HG02610 (cell line): ENCODE measurements at regions not wholly inside any gene's neighbourhood (a gene's known extent, or its start where the extent isn't known, plus 50 kb on each side); places are given as distances from the start of the nearest gene placed in this dataset.
"Not testable (repeated sequence)": the region's sequence is repeated elsewhere in the genome, so short reads cannot be mapped to it uniquely, and the experiment has no call there.

Experiments
- ATAC-seq: cut with Tn5 transposase; IDR thresholded peaks from one replicate; pipeline ENCODE4 v1.9.1; 2021; ENCODE audit warnings: mild to moderate bottlenecking, moderate library complexity; ENCODE audit not compliant: unreplicated experiment

DNA sequence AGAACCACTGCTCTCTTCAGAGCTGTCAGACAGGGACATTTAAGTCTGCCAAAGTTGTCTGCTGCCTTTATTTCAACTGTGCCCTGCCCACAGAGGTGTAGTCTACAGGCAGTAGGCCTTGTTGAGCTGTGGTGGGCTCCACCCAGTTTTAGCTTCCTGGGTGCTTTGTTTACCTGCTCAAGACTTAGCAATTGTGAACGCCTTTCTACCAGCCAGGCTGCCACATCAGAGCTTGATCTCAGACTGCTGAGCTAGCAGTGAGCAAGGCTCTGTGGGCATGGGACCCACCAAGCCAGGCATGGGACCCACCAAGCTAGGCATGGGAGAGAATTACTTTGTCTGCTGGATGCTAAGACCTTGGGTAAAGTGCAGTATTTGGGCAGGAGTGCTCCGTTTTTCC, 351.8 kb downstream of the CDY1 start:
- ATAC-seq: not testable (repeated sequence)

DNA sequence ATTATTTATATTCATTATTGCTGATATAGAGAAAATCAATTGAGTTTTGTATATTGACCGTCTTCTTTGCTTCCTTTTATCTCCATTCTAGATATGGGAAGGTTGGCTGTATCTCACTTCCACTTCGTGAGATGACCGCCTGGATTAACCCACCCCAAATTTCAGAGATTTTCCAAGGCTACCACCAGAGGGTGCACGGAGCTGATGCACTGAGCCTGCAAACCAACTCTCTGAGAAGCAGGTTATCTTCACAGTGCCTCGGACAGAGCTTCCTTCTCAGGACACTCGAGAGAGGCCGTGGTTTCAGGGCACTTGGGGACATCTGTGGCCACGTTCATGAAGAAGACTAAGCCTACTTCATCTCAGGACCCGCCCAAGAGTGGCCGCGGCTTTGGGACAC, 365.8 kb downstream of the CDY1 start:
- not testable (repeated sequence) for ATAC-seq

DNA sequence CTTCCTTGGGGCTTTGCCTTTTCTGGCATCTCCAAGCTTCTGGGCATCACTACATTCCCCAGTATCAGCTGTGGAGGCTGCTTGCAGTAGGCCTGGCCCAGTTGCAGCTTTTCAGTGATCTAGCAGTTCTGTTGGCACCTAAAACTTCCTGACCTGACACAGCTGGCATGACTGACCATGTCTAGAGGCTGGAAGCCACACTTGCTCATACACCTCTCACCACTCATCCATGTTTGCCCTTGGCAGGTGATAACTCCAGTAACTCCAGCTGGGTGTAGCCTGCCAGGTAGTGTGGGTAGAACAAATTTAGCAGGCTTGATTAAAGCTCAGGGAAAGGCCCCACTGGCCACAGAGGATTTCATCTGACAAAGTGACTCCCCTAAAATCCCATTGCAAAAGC, 377.9 kb downstream of the CDY1 start:
- not testable (repeated sequence) for ATAC-seq

DNA sequence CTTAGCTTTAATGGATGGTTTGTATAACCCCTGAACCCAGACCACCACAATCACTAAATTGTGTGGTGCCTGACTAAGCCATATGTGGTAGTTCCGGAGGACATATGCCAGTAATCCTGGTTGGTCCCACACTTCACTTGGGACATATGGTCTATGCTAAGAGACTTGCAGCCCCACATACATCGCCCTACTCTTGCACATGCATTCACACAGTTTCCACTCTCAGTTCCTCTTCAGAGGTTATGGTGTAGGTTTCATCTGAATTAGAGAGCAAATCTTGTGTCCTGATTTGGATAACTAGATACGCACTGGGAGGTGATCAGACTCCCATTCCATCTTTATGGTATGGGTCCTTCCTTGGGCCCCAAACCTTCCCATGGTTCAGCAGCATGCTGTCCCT, 425.4 kb downstream of the CDY1 start:
- ATAC-seq: not testable (repeated sequence)

DNA sequence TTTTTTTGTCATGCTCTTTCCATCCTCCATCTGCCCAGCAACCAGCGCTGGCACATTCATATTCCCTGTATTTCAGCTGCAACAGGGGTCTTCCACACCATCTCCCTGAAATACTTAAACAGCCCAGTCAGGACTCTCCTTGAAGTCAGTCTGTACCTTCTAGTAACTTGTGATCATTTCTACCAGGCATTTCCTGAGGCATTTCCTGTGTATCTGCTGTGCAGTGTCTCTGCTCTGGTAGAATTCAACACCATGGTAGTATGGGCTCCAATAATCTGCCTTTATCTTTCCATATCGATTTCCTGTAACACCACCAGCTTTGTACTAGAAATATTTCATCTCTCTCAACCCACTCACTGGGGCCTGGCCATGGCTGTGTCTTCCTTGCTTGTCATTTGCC, 436.0 kb downstream of the CDY1 start:
- not testable (repeated sequence) for ATAC-seq

DNA sequence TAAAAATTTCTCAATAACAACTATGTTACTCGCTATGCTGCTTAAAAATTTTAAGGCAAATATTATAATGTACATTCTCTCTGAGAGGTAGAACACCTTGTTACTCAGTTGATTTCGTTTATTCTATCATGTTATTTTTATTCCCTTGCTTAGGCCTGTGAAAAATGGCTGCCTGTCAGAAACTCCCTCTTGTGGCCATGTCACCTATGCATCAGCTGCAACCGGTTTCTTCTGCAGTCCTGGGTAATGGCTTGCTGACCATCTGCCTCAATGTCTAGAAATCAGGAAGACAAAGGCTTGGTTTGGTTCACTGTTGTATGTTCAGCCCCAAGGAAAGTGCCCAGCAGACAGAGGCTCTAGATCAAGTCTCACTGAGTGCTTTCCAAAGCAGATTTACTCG, 437.3 kb downstream of the CDY1 start:
- ATAC-seq: not testable (repeated sequence)

DNA sequence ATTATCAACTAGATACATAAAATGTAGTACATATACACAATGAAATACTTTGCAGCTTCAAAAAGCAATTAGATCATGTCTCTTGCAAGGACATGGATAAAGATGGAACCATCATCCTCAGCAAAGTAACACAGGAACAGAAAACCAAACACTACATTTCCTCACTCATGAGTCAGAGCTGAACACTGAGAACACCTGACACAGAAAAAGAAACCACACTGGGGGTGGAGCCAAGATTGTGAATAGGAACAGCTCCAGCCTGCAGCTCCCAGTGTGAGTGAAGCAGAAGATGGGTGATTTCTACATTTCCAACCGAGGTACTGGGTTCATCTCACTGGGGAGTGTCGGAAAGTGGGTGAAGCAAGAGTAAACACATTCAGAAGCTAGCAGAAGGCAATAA, 451.2 kb downstream of the CDY1 start:
- ATAC-seq: peak; percentile 88

DNA sequence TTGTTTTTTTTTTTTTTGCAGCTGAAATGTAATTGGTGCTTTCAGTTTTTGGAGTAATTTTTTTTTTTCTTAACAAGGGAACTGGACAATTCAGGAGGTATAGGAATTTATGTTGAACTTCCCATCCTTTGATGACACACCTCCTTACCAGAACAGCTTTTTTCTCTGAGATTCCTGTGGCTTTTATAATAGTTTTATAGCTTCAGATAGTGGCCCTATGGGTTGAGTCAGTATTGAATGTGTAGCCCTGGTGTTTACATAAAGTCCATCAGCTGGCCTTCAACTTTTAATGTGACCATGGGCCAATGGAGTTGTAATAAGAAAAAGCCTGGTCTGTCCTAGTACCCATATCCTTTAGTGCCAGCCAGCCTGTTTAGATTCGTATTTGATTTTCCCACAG, 457.5 kb downstream of the CDY1 start:
- not testable (repeated sequence) for ATAC-seq

DNA sequence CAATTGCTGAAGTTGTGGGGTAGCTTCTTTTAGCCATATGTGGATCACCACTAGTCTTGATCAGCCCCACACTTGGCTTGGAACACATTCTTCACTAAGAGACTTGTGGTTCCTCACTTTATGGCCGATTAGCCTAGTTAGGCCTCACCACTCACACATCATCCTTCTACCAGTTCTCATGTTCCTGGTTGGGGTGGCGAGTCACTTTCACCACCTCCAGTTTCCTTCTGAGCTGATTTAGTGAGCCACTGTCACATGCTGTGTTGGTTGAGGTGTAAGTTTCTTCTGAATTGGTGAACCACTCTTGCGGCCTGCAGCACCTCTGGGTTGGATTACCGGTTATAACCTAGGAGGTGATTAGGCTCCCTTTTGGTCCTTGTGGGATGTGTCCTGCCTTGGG, 459.3 kb downstream of the CDY1 start:
- not testable (repeated sequence) for ATAC-seq

DNA sequence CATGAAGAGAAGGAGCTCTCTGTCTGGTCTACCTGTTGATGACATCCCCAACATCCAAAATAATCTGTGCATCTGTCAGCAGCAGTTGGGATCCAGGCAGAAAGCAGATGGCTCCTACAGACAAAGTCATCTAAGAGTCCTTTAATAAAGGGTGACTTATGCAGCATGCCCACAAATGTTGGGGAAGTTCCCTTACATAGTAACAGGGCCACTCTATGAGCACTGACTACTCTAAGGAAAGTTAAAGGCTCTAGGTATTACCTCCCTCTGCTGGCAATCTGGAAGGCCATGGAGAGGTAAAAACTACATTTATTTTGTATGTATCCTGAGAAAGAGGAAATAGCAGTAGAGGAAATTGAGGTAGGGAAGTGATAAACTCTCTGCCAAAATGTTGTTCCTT, 465.2 kb downstream of the CDY1 start:
- not testable (repeated sequence) for ATAC-seq
